IMR-90 (cell line): ENCODE measurements at regions not wholly inside any gene's neighbourhood (a gene's known extent, or its start where the extent isn't known, plus 50 kb on each side); places are given as distances from the start of the nearest gene placed in this dataset.

Experiments used
- ATAC-seq: fragments of 200-7000 bp; cut with Tn5 transposase; 2 replicates; pipeline ENCODE4 v1.9.1; 2020; ENCODE audit warnings: low read depth, mild to moderate bottlenecking, moderate library complexity
- BruUV-seq: library from RNA; stranded (reverse); fragments of 400-500 nt; replicated peaks from 2 replicates; lab custom pipeline; 2021; lab: Mats Ljungman, UMichigan
- CTCF ChIA-PET: fragments of 300-600 bp; formaldehyde crosslinking; extraction: SDS; loops from one replicate; lab custom pipeline; 2021; ENCODE audit warnings: antibody characterized with exemption; lab: Yijun Ruan, JAX
- POLR2A ChIA-PET: fragments of 300-600 bp; sonication (Branson Sonifier 250); formaldehyde crosslinking; loops from one replicate; lab custom pipeline; 2022; ENCODE audit warnings: antibody characterized with exemption; ENCODE audit not compliant: unreplicated experiment; lab: Charles Lee
- DNase-seq: peaks from one replicate; pipeline ENCODE4 v3.0.0; 2013
- H2AFZ ChIP-seq: replicated peaks from 2 replicates; pipeline ENCODE3; 2013; ENCODE audit warnings: low read length, mild to moderate bottlenecking; ENCODE audit not compliant: poor library complexity
- H2AK5ac ChIP-seq: 2 replicates; pipeline ENCODE4 v1.6.1; 2013; ENCODE audit warnings: low read depth, low read length, inconsistent platforms
- H2AK9ac ChIP-seq: replicated peaks from 2 replicates; pipeline ENCODE3; 2013; ENCODE audit warnings: mild to moderate bottlenecking, low read depth, low read length, moderate library complexity; ENCODE audit not compliant: poor library complexity
- H2BK120ac ChIP-seq: 2 replicates; pipeline ENCODE4 v1.6.1; 2013; ENCODE audit warnings: low read depth, low read length, inconsistent platforms
- H2BK15ac ChIP-seq: 3 replicates; pipeline ENCODE4 v1.6.1; 2013; ENCODE audit warnings: low read depth, low read length, inconsistent platforms
- H2BK20ac ChIP-seq: 2 replicates; pipeline ENCODE4 v1.6.1; 2013; ENCODE audit warnings: low read depth, mild to moderate bottlenecking, inconsistent platforms, low read length, moderate library complexity
- H2BK5ac ChIP-seq: 2 replicates; pipeline ENCODE4 v1.6.1; 2013; ENCODE audit warnings: mild to moderate bottlenecking, low read depth, low read length, inconsistent platforms; ENCODE audit not compliant: poor library complexity, severe bottlenecking
- H3K14ac ChIP-seq: replicated peaks from 2 replicates; pipeline ENCODE4 v1.6.1; 2013; ENCODE audit warnings: low read depth, low read length, inconsistent platforms
- H3K18ac ChIP-seq: 2 replicates; pipeline ENCODE4 v1.6.1; 2013; ENCODE audit warnings: low read depth, low read length, control low read depth
- H3K23ac ChIP-seq: 2 replicates; pipeline ENCODE4 v1.6.1; 2013; ENCODE audit warnings: low read depth, low read length, inconsistent platforms
- H3K27ac ChIP-seq: 2 replicates; pipeline ENCODE4 v1.5.1; 2013; ENCODE audit warnings: mild to moderate bottlenecking, control low read depth, low read length; ENCODE audit not compliant: insufficient read depth
- H3K27me3 ChIP-seq: 2 replicates; pipeline ENCODE4 v1.6.1; 2013; ENCODE audit warnings: low read length; ENCODE audit not compliant: control insufficient read depth, insufficient read depth
- H3K36me3 ChIP-seq: 2 replicates; pipeline ENCODE4 v1.6.1; 2013; ENCODE audit warnings: low read length, mixed read lengths; ENCODE audit not compliant: control insufficient read depth, insufficient read depth
- H3K4ac ChIP-seq: 2 replicates; pipeline ENCODE4 v1.6.1; 2013; ENCODE audit warnings: low read depth, low read length, inconsistent platforms
- H3K4me1 ChIP-seq: 2 replicates; pipeline ENCODE4 v1.6.1; 2013; ENCODE audit warnings: low read length, mixed read lengths; ENCODE audit not compliant: control insufficient read depth, insufficient read depth
- H3K4me2 ChIP-seq: 2 replicates; pipeline ENCODE4 v1.6.1; 2013; ENCODE audit warnings: low read depth, mild to moderate bottlenecking, control low read depth, low read length, moderate library complexity
- H3K4me3 ChIP-seq: 2 replicates; pipeline ENCODE4 v1.5.1; 2013; ENCODE audit warnings: low read depth, mild to moderate bottlenecking, control low read depth, low read length, moderate library complexity; ENCODE audit not compliant: insufficient read depth
- H3K56ac ChIP-seq: 2 replicates; pipeline ENCODE4 v1.6.1; 2013; ENCODE audit warnings: low read length, inconsistent platforms; ENCODE audit not compliant: insufficient read depth; ENCODE audit errors: extremely low read depth
- H3K79me1 ChIP-seq, 2 experiments: 2 replicates each; pipeline ENCODE4 v1.6.1; 2013; ENCODE audit warnings: low read length in 2 of 2, inconsistent platforms in 1 of 2, low read depth in 1 of 2
- H3K9ac ChIP-seq: 2 replicates; pipeline ENCODE4 v1.6.1; 2013; ENCODE audit warnings: low read depth, low read length, control low read depth
- H3K9me1 ChIP-seq: 2 replicates; pipeline ENCODE4 v1.6.1; 2013; ENCODE audit warnings: low read length, inconsistent platforms; ENCODE audit not compliant: insufficient read depth
- H3K9me3 ChIP-seq: 2 replicates; pipeline ENCODE4 v1.6.1; 2013; ENCODE audit warnings: low read length; ENCODE audit not compliant: control insufficient read depth, insufficient read depth
- H4K20me1 ChIP-seq: 2 replicates; pipeline ENCODE4 v1.6.1; 2013; ENCODE audit warnings: low read length, inconsistent platforms; ENCODE audit not compliant: insufficient read depth
- H4K5ac ChIP-seq: 2 replicates; pipeline ENCODE4 v1.6.1; 2013; ENCODE audit warnings: mild to moderate bottlenecking, low read depth, low read length, control low read depth
- H4K8ac ChIP-seq, 2 experiments: 2 replicates each; pipeline ENCODE4 v1.6.1; 2013; ENCODE audit warnings: low read depth in 2 of 2, low read length in 2 of 2, control low read depth in 1 of 2, inconsistent platforms in 1 of 2
- H4K91ac ChIP-seq: 2 replicates; pipeline ENCODE4 v1.6.1; 2013; ENCODE audit warnings: low read depth, low read length, inconsistent platforms; ENCODE audit not compliant: insufficient read depth
- CHD1 ChIP-seq: IDR thresholded peaks from 2 replicates; pipeline ENCODE4 v1.6.1; 2012; ENCODE audit warnings: low read depth, low read length, improper control_type of control experiment
- MAFK ChIP-seq: IDR thresholded peaks from 2 replicates; pipeline ENCODE4 v1.6.1; 2012; ENCODE audit warnings: low read depth, low read length, improper control_type of control experiment
- MXI1 ChIP-seq: IDR thresholded peaks from 2 replicates; pipeline ENCODE4 v1.6.1; 2012; ENCODE audit warnings: low read depth, mild to moderate bottlenecking, low read length, moderate library complexity, borderline replicate concordance
- NFE2L2 ChIP-seq: fragments of 150-350 bp; IDR thresholded peaks from 2 replicates; pipeline ENCODE4 v1.6.1; 2016; ENCODE audit warnings: low read depth, mild to moderate bottlenecking, low read length
- WGBS, 2 experiments: methylation state at CpG; one replicate each; pipeline versions ENCODE4 v1.1.5 to v1.1.7; 2013; ENCODE audit warnings: missing lambda C conversion rate in 2 of 2; ENCODE audit not compliant: insufficient read length in 1 of 2; ENCODE audit errors: extremely low coverage in 2 of 2; 5-methylcytosine and 5-hydroxymethylcytosine counted together
- dilution Hi-C: fragments of 300-500 bp; cut with HindIII; formaldehyde crosslinking; loops from one replicate; pipeline ENCODE4 v1.14.3; 2018; ENCODE audit warnings: low sequenced_read_pairs; ENCODE audit not compliant: unreplicated experiment
- in situ Hi-C: fragments of 300-500 bp; cut with MboI; formaldehyde crosslinking; loops from 3 replicates; pipeline ENCODE4 v1.14.3; 2019; ENCODE audit warnings: low sequenced_read_pairs, inconsistent platforms, mixed read lengths
- intact Hi-C: fragments of 100-400 bp; cut with micrococcal nuclease; formaldehyde crosslinking; loops from 2 replicates; pipeline ENCODE4 v1.10.0; 2022
- TF ChIP-seq, protein P1 (sequence below): fragments of 150-350 bp; IDR thresholded peaks from 2 replicates; pipeline ENCODE4 v1.6.1; 2017; ENCODE audit warnings: mild to moderate bottlenecking, antibody characterized with exemption, low read length, low read depth
- TF ChIP-seq, protein P2 (sequence below): fragments of 150-350 bp; IDR thresholded peaks from 2 replicates; pipeline ENCODE4 v1.6.1; 2016; ENCODE audit warnings: low read depth, mild to moderate bottlenecking, low read length, moderate library complexity, borderline replicate concordance

DNA sequence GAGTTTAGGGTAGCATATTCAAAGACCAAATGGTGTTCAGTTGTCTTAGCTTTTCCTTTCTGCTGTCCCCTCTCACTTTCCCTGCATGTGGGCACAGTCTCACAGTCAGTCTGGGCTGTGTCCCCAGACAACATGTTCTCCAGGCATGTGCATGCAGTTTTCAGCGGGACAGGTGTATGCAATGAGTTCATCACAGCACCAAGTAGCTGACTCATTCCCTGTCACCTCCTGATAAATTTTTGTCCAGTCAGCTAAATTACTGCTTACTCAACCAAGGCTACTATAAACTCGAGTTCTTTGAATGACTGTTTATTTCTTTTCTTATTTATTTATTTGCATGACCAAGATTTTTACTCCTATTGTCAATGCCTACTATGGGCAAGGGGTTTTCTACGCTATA is 148.8 kb upstream of the CDH19 start:
- intact Hi-C loops (no loop called here), dilution Hi-C loops (no loop called here), in situ Hi-C loops (no loop called here)
- no peak for DNase-seq
- H3K14ac ChIP-seq, result no peak overlapping the region
- H3K56ac ChIP-seq, result no peak overlapping the region
- TF ChIP-seq MXI1 (no peak), MAFK (peak; percentile 96), CHD1 (no peak), NFE2L2 (no peak)
- TF ChIP-seq, protein P1, sequence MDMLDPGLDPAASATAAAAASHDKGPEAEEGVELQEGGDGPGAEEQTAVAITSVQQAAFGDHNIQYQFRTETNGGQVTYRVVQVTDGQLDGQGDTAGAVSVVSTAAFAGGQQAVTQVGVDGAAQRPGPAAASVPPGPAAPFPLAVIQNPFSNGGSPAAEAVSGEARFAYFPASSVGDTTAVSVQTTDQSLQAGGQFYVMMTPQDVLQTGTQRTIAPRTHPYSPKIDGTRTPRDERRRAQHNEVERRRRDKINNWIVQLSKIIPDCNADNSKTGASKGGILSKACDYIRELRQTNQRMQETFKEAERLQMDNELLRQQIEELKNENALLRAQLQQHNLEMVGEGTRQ, result no peak
- TF ChIP-seq, protein P2, sequence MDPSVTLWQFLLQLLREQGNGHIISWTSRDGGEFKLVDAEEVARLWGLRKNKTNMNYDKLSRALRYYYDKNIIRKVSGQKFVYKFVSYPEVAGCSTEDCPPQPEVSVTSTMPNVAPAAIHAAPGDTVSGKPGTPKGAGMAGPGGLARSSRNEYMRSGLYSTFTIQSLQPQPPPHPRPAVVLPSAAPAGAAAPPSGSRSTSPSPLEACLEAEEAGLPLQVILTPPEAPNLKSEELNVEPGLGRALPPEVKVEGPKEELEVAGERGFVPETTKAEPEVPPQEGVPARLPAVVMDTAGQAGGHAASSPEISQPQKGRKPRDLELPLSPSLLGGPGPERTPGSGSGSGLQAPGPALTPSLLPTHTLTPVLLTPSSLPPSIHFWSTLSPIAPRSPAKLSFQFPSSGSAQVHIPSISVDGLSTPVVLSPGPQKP, result no peak
- no peaks in the 10 kb centered on the region for H3K9me1 ChIP-seq
- WGBS, 2 experiments, result 50% methylated on average over 1 of the region's 3 CpGs; no CpG with 5 or more reads in 1 of the 2 experiments
- no peak overlapping the region for H3K18ac ChIP-seq
- no peaks in the 10 kb centered on the region for H3K4me1 ChIP-seq
- no peaks in the 10 kb centered on the region for H3K36me3 ChIP-seq
- H3K4me2 ChIP-seq, result no peak overlapping the region
- H4K91ac ChIP-seq, result no peak overlapping the region
- no peak overlapping the region for H2BK20ac ChIP-seq
- no peak overlapping the region for H3K4ac ChIP-seq
- no peak overlapping the region for H3K9ac ChIP-seq
- no peaks in the 10 kb centered on the region for H3K27me3 ChIP-seq
- ChIA-PET CTCF (no interaction called here), POLR2A (no interaction called here)
- no peak overlapping the region for H2AK5ac ChIP-seq
- no peak overlapping the region for H4K5ac ChIP-seq
- H3K23ac ChIP-seq, result no peak overlapping the region
- no TSS peak for BruUV-seq
- H3K27ac ChIP-seq, result no peak overlapping the region
- H2BK5ac ChIP-seq, result no peak overlapping the region
- H3K9me3 ChIP-seq, result peaks cover 4% of the 10 kb centered on the region
- no peak overlapping the region for H2BK120ac ChIP-seq
- no peak overlapping the region for H2AFZ ChIP-seq
- H3K79me1 ChIP-seq, result no peaks in the 10 kb centered on the region
- no peak overlapping the region for H2BK15ac ChIP-seq
- no peak for ATAC-seq
- H2AK9ac ChIP-seq, result no peak overlapping the region
- H3K4me3 ChIP-seq, result no peak overlapping the region
- H4K20me1 ChIP-seq, result no peaks in the 10 kb centered on the region
- no peak overlapping the region for H4K8ac ChIP-seq
